Activated T-cell treated with anti-CD3 and anti-CD28 coated beads, Interleukin-2, amount 50 U/mL, for 72 hours (primary cell): ENCODE measurements at regions not wholly inside any gene's neighbourhood (a gene's known extent, or its start where the extent isn't known, plus 50 kb on each side); places are given as distances from the start of the nearest gene placed in this dataset.
"Not testable (repeated sequence)": the region's sequence is repeated elsewhere in the genome, so short reads cannot be mapped to it uniquely, and the experiment has no call there.

Source experiments
- ATAC-seq, 2 donors: fragments of 150-1000 bp; cut with Tn5 transposase; replicated peaks in 1 of 2; 2 replicates each; pipeline ENCODE4 v1.10.0; 2021; ENCODE audit warnings: moderate library complexity in 2 of 2, mild to moderate bottlenecking in 1 of 2
- DNase-seq, 2 donors: peaks; one replicate each; pipeline ENCODE4 v3.0.0; 2021 to 2022; ENCODE audit warnings: mixed read lengths in 1 of 2
- H3K27ac Mint-ChIP-seq: one replicate; pipeline ENCODE4 v1.8.0; 2022; ENCODE audit warnings: mild to moderate bottlenecking, moderate library complexity, mixed read lengths
- H3K27me3 Mint-ChIP-seq: one replicate; pipeline ENCODE4 v1.8.0; 2022; ENCODE audit warnings: low read depth, mixed read lengths
- H3K36me3 Mint-ChIP-seq, 2 donors: one replicate each; pipeline ENCODE4 v1.8.0; 2022; ENCODE audit warnings: mixed read lengths in 2 of 2, mild to moderate bottlenecking in 1 of 2; ENCODE audit not compliant: insufficient read depth in 2 of 2
- H3K4me1 Mint-ChIP-seq: one replicate; pipeline ENCODE4 v1.8.0; 2022; ENCODE audit warnings: low read depth, mixed read lengths
- H3K4me3 Mint-ChIP-seq, 2 donors: one replicate each; pipeline ENCODE4 v1.8.0; 2022; ENCODE audit warnings: mild to moderate bottlenecking in 2 of 2, mixed read lengths in 2 of 2, moderate library complexity in 2 of 2
- H3K9me3 Mint-ChIP-seq, 2 donors: one replicate each; pipeline ENCODE4 v1.8.0; 2022; ENCODE audit warnings: mixed read lengths in 2 of 2

GRCh38 chr15:96135166-96136093, 195.1 kb upstream of the NR2F2 start:
- Mint-ChIP-seq H3K36me3 (peaks cover 0 to 2% of the 10 kb centered on the region in 2 donors), H3K4me1 (no peaks in the 10 kb centered on the region), H3K4me3 (no peak overlapping the region), H3K9me3 (peaks cover 12 to 13% of the 10 kb centered on the region in 2 donors), H3K27ac (no peak overlapping the region), H3K27me3 (peaks cover 11% of the 10 kb centered on the region)
- DNase-seq (no peak), ATAC-seq (no peak)

DNA sequence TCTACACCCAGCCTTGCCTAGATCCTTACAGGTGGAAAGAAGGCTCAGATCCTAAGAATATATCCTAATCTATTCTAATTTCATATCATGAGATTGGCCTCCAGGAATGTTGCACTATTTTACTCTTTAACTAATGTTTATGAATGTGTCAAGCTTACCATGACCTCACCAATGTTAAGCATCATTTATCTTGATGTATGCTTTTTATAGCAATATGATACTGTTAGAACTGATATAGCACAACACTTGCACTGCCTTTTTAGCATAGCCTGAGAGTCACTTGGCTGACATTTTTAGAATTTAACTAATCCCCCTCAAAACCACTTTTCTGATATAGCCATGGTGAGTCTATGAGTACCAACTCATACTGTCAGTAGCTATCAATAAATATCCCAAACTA, 191.5 kb upstream of the NR2F2 start:
- peaks cover 0 to 2% of the 10 kb centered on the region in 2 donors for H3K36me3 Mint-ChIP-seq
- DNase-seq (no peak), ATAC-seq (no peak)
- peaks cover 11% of the 10 kb centered on the region for H3K27me3 Mint-ChIP-seq
- peaks cover 19 to 20% of the 10 kb centered on the region in 2 donors for H3K9me3 Mint-ChIP-seq
- no peak overlapping the region for H3K4me3 Mint-ChIP-seq
- H3K4me1 Mint-ChIP-seq = no peaks in the 10 kb centered on the region
- H3K27ac Mint-ChIP-seq = no peak overlapping the region

DNA sequence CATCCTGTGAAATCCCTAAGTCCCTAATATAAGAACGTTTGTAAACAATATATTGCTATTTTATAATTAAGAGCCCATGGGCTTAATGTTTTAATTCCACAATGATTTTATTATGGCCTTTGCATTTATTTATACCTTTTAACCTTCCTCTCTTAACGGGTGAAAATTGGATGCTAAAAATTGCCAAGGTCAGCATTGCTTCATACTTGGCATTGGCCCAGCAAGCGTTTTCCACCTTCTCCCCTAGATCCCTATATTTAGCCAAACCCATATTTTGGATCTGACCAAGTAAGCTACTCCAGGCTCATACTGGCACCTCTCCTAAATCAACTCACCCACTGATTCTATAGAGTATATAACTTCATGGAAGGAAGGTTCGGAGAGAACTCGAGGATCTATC, 188.0 kb upstream of the NR2F2 start:
- no peak overlapping the region for H3K4me3 Mint-ChIP-seq
- H3K9me3 Mint-ChIP-seq = peaks cover 13 to 16% of the 10 kb centered on the region in 2 donors
- ATAC-seq (no peak), DNase-seq (no peak)
- H3K27me3 Mint-ChIP-seq = peaks cover 4% of the 10 kb centered on the region
- no peaks in the 10 kb centered on the region for H3K4me1 Mint-ChIP-seq
- no peak overlapping the region for H3K27ac Mint-ChIP-seq
- no peaks in the 10 kb centered on the region for H3K36me3 Mint-ChIP-seq

- Mint-ChIP-seq H3K27me3 (peaks cover 2% of the 10 kb centered on the region), H3K4me1 (no peaks in the 10 kb centered on the region), H3K4me3 (no peak overlapping the region), H3K36me3 (no peaks in the 10 kb centered on the region), H3K27ac (no peak overlapping the region), H3K9me3 (peaks cover 7 to 12% of the 10 kb centered on the region in 2 donors)
- DNase-seq (no peak), ATAC-seq (no peak)
Measured at GRCh38 chr15:96144734-96145133, 185.8 kb upstream of the NR2F2 start.

GRCh38 chr15:96146726-96147125, 183.8 kb upstream of the NR2F2 start:
- H3K27ac Mint-ChIP-seq = no peak overlapping the region
- H3K36me3 Mint-ChIP-seq = no peaks in the 10 kb centered on the region
- no peaks in the 10 kb centered on the region for H3K9me3 Mint-ChIP-seq
- DNase-seq = no peak
- H3K4me1 Mint-ChIP-seq = no peaks in the 10 kb centered on the region
- H3K27me3 Mint-ChIP-seq = peaks cover 6% of the 10 kb centered on the region
- no peak for ATAC-seq
- H3K4me3 Mint-ChIP-seq = no peak overlapping the region

DNA sequence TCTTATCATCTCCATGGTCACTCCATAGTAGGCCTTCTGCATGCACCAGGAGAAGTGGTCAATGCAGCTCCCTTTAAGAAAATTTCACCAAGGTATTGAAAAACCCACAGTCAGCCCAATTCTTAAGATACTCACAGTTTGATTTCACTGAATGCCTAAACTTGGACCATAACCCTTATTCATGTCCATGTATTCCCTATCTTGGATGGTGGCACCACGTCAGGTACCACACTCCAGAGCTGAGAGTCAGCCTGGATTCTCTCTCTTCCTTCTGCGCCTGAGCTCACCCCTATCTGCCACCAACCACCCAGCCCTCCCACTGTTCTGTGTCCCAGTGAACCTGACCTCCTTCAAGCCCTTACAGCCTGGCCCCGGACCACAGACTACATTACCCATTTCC, 183.2 kb upstream of the NR2F2 start:
- DNase-seq (no peak), ATAC-seq (no peak)
- Mint-ChIP-seq H3K4me1 (no peaks in the 10 kb centered on the region), H3K27ac (no peak overlapping the region), H3K36me3 (no peaks in the 10 kb centered on the region), H3K9me3 (no peaks in the 10 kb centered on the region), H3K4me3 (no peak overlapping the region), H3K27me3 (peaks cover 6% of the 10 kb centered on the region)

GRCh38 chr15:96150254-96150653, 180.2 kb upstream of the NR2F2 start:
- H3K27ac Mint-ChIP-seq = no peak overlapping the region
- DNase-seq (no peak), ATAC-seq (no peak)
- no peak overlapping the region for H3K4me3 Mint-ChIP-seq
- peaks cover 6% of the 10 kb centered on the region for H3K27me3 Mint-ChIP-seq
- H3K4me1 Mint-ChIP-seq = no peaks in the 10 kb centered on the region
- H3K36me3 Mint-ChIP-seq = no peaks in the 10 kb centered on the region
- H3K9me3 Mint-ChIP-seq = no peaks in the 10 kb centered on the region

- ATAC-seq, H3K4me1 Mint-ChIP-seq, H3K4me3 Mint-ChIP-seq, H3K27me3 Mint-ChIP-seq, H3K36me3 Mint-ChIP-seq, H3K27ac Mint-ChIP-seq, DNase-seq, H3K9me3 Mint-ChIP-seq: not testable (repeated sequence)
Measured at GRCh38 chr15:96151749-96152148, 178.8 kb upstream of the NR2F2 start.

- Mint-ChIP-seq H3K4me1 (no peaks in the 10 kb centered on the region), H3K4me3 (no peak overlapping the region), H3K27ac (no peak overlapping the region), H3K36me3 (no peaks in the 10 kb centered on the region), H3K9me3 (no peaks in the 10 kb centered on the region), H3K27me3 (peaks cover 16% of the 10 kb centered on the region)
- ATAC-seq (no peak), DNase-seq (no peak)
Measured at GRCh38 chr15:96153929-96154328, 176.6 kb upstream of the NR2F2 start.

- no peaks in the 10 kb centered on the region for H3K9me3 Mint-ChIP-seq
- no peak overlapping the region for H3K27ac Mint-ChIP-seq
- DNase-seq = no peak
- H3K36me3 Mint-ChIP-seq = no peaks in the 10 kb centered on the region
- H3K4me3 Mint-ChIP-seq = no peak overlapping the region
- H3K4me1 Mint-ChIP-seq = no peaks in the 10 kb centered on the region
- H3K27me3 Mint-ChIP-seq = peaks cover 27% of the 10 kb centered on the region
- ATAC-seq = no peak
Measured at GRCh38 chr15:96158938-96159337, 171.6 kb upstream of the NR2F2 start.

DNA sequence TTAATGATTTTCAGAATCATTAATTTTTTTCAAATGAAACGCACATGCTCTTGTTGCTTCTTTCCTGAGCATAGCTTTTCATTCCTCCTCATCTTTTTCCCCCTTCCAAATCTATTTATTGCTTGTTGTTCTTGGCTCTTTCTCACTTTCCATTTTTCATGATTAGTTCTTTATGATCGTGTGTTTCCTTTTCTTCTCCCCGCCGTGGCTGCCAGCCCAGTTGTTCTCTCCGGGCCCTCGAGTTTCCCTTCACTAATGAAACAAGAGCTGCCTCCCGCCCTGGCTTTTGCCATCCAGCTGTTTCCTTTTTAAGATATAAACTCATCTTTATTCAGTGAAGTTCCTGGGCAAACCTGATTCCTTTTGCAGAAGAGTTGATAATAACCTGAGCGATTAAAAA, 170.2 kb upstream of the NR2F2 start:
- no peaks in the 10 kb centered on the region for H3K9me3 Mint-ChIP-seq
- DNase-seq (no peak), ATAC-seq (no peak)
- peaks cover 27% of the 10 kb centered on the region for H3K27me3 Mint-ChIP-seq
- no peaks in the 10 kb centered on the region for H3K36me3 Mint-ChIP-seq
- no peak overlapping the region for H3K27ac Mint-ChIP-seq
- H3K4me1 Mint-ChIP-seq = no peaks in the 10 kb centered on the region
- no peak overlapping the region for H3K4me3 Mint-ChIP-seq

DNA sequence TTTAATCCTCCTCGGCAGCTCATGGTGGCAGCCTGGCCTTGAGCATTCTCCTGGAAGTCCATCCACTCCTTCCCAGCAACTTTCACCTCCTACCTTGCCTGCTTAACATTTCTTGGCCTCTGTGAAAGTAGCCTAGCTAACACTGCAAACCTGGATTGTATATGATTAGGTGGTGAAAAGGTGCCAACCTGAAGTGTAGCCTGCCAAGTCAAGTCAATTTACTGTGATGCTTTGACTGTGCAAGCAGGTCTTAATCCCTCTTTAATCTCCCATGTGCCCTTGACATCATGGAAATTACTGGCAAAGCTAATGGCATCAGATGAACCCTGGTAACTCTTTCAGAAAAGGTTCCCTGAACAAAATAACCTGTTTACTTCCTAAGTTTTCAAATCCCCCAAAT, 169.7 kb upstream of the NR2F2 start:
- DNase-seq (no peak), ATAC-seq (no peak)
- Mint-ChIP-seq H3K4me3 (no peak overlapping the region), H3K27ac (no peak overlapping the region), H3K9me3 (no peaks in the 10 kb centered on the region), H3K27me3 (peaks cover 27% of the 10 kb centered on the region), H3K36me3 (no peaks in the 10 kb centered on the region), H3K4me1 (no peaks in the 10 kb centered on the region)

GRCh38 chr15:96162322-96162721, 168.2 kb upstream of the NR2F2 start:
- DNase-seq (no peak), ATAC-seq (no peak)
- Mint-ChIP-seq H3K9me3 (no peaks in the 10 kb centered on the region), H3K4me1 (no peaks in the 10 kb centered on the region), H3K36me3 (no peaks in the 10 kb centered on the region), H3K27ac (no peak overlapping the region), H3K4me3 (no peak overlapping the region), H3K27me3 (peaks cover 36% of the 10 kb centered on the region)

DNA sequence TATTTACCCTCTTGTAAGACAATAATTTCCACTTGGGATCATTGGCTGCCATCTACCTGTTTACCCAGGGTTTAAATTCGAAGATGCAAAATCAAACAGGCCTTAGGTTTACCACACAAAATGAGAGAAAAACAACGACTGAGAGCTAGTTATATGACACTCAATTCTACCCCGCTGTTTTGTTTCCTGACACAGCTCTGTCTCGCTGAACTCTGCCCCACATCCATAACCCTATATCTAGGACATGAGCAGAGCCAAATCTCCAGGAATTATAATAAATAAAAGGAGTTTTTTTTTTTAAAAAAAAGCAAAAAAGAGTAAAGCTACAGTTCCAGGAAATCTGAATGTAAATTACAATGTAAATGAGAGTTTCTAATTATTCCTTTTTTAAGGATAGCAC, 165.4 kb upstream of the NR2F2 start:
- no peak for ATAC-seq
- Mint-ChIP-seq H3K27me3 (peaks cover 43% of the 10 kb centered on the region), H3K36me3 (no peaks in the 10 kb centered on the region), H3K4me3 (no peak overlapping the region), H3K4me1 (no peaks in the 10 kb centered on the region), H3K27ac (no peak overlapping the region), H3K9me3 (peaks cover 0 to 5% of the 10 kb centered on the region in 2 donors)
- no peak for DNase-seq
